Limb (tissue), 2 donors: ENCODE measurements at regions not wholly inside any gene's neighbourhood (a gene's known extent, or its start where the extent isn't known, plus 50 kb on each side); places are given as distances from the start of the nearest gene placed in this dataset.
A peak's percentile ranks its signal among the peaks of the same experiment; 100 is the strongest.

Experiments used
- DNase-seq, 2 donors: peaks; one replicate each; pipeline ENCODE4 v3.0.0-alpha.2; 2016; ENCODE audit errors: extremely low spot score in 2 of 2

DNA sequence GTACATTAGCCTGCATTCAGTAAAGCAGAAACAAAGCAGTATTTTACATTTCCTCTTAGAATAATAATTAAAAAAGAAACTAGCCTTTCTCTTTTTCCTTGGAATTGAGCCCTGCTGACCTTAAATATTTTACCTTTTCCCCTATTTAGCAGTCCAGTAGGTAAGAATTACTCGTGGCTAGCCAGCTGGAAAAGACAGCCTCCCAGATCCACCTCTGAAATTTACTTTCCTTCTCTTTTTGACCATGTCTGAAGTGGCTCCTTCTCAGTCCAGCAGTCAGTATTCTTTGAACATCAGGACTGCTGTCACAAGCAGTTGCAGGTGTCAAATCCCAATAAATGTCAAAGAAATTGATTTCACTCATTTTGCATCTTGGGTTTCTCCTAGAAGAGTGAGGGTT lies 311.5 kb upstream of the DCBLD2 start:
- no peak for DNase-seq

DNA sequence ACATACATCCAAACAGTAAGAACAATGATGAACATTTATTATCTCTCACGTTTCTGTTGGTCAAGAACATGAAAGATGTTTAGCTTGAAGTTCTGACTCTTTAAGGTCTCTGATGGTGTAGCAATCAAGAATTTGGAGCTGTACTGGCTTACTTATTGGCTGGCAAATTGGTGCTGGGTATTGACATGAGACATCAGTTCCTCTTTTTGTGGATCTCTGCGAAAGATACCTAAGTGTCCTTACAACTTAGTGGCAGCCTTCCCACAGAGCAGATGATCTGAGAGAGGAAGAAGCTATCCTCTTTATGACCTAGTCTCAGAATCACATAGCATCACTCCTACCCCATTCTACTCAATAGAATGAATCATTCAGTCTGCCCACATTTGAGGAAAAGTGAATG lies 309.8 kb upstream of the DCBLD2 start:
- DNase-seq, result no peak

DNA sequence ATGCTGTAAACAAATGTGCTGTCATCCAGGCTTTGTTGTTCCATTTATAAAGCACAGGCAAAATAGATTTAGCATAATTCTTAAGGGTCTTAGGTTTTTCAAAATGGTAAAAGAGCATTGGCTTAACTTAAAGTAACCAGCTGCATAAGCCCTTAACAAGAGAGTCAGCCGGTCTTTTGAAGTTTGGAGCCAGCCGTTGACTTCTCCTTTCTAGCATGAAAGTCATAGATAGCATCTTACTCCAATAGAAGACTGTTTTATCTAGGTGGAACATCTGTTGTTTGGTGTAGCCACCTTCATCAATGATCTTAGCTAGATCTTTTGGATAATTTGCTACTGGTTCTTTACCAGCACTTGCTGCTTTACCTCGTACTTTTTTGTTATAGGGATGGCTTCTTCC lies 297.5 kb upstream of the DCBLD2 start:
- DNase-seq, result no peak

DNA sequence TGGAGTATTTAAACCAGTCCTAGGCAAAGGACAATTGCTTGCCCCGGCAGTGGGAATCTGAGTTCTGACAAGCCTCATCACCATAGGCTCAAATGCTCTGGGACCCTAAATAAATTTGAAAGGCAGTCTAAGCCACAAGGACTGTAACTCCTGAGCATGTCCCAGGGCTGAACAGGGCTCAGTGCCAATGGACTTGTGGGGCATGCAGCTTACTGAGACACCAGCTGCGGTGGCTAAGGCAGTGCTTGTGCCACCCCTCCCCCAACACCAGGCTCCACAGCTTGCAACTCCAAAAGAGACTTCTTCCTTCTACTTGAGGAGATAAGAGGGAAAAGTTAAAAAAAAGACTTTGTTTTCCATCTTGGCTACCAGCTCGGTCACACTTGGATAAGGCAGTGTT lies 289.7 kb upstream of the DCBLD2 start:
- no peak for DNase-seq

DNA sequence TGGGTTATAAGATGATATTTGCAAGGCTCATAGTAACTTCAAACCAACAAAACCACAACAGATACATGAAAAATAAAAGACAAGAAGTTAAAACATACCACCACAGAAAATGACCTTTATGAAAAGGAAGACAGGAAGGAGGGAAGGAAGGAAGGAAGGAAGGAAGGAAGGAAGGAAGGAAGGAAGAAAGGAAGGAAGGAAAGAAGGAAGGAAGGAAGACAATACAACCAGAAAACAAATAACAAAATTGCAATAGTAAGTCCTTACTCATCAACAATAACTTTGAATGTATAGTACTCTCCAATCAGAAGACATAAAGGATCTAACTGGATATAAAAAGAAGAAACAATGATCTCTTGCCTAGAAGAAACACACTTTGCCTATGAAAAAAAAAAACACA lies 287.4 kb upstream of the DCBLD2 start:
- no peak for DNase-seq

DNA sequence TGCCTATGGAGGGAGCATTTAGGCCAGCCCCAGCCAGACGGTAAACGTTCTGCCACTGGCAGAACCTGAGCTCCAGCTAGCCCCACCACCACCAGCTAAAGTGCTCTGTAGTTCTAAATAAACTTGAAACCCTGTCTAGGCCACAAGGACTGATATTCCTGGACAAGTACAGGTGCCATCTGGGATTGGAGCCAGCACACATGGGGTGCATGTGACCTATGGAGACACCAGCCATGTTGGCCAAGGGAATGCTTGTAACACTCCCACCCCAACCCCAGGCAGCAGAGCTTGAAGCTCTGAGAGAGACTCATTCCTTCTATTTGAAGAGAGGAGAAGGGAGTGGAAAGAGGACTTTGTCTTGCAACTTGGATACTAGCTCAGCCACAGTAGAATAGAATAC lies 284.5 kb upstream of the DCBLD2 start:
- no peak for DNase-seq

DNA sequence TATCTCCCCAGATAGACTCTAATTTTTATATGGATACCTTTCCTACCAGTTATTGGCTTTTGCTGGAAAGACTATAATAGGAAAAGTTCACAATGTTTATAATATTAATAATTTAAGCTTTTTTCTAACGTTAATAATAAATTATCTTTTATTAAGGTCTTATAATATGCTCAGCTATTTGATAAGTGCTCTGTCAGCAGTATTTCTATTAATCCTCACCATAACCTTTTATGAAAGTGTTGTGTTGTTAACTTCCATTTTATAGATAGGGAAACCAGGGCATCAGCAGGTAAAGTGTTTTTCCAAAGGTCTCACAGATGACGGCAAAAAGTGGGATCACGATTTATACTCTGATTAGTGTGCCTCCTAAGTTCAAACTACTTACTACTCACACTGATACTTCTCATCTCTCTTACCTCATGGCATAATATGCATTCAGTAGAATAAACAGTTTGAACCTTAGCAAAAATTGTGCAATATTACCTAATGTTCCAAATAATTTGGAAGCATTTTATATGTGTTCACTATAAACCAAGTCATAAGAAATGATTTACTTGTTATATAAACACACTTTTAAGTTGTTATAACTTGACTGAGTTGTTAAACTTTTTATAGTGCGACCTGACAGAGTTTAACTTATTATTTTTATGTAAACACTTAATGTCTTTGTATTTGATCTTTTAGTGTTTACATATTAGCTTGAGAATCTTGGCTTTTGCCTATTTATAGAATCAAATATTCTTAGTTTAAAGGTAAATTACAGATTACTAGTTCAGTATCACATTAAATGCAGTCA lies 274.9 kb upstream of the DCBLD2 start:
- DNase-seq, result no peak

DNA sequence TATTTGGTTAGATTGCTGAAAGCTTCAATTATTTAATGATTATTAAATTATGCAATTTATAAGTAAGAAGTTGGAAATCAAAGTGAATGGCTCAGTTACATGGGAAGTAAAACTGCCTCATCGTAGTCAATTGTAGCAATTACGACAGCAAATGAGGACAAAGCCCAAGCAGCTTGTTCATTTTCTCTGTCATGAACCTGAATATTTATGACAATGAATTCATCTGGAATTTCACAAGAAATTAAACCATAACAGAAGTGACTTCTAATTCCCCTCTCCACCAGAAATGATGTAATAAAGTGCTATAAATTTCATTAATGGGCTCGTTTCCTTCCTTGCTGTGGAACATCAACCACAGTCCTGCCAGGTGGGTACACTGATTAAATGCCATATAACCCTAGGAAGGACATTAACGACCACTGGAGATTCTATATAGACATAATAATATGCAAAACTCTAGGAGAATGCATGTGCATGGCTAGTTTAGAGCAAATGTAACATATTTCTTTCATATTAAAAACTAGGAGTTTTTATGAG lies 273.8 kb upstream of the DCBLD2 start:
- DNase-seq, result no peak

DNA sequence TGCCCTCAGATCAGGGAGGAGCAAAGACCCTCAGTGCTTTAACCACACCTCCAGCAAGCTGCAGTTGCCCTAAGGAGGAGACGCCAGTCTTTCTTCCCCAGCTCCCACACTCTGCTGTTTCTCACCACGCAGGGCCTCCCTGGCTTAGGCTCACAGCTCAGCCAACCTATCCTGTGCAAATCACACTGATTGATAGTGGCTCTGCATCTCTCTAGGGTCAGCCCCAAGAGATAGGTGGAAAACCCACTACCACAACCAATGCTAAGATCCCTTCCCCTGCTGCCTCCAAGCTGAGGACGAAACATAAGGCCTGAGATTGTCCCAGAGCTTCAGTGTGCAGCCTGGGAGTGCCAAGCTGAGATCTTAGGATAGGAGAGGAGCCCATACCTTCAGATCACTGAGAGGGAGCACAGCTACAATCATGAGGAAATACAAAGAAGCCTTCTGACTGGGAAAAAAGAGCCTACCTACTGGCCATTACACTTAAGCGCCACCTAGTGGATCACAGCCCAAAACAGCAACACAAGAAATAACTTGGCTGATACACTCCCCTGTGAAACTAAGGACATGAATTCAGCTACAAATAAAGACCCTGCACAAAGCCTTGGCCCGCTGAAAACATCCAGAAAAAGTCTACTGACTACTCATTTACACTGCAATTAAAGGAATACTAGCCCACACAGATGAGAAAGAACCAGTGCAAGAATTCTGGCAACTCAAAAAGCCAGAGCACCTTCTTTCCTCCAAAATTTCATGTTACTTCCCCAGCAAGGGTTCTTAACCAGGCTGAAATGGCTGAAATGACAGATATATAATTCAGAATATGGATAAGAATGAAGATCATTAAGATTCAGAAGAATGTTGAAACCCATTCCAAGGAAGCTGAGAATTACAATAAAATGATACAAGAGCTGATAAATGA lies 271.5 kb upstream of the DCBLD2 start:
- DNase-seq, result peak; percentile 29 to 45

DNA sequence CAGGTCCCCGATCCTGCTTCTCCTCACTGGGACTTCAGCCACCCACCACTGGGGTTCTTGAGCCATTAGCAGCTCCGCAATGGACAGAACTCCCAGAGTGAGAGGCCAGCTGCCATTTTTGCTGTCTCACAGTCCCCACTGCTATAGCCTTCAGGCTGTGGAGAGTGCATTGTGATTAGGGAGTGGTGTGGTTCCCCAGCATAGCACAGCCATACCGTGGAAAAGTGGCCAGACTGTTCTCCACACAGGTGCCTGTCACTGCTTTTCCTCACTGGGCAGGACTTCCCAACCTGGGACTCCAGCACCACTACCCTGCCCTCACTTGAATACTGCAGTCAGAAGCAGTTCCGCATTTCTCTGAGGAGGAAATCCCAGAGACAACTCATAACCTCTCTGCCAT lies 270.3 kb upstream of the DCBLD2 start:
- DNase-seq, result no peak

DNA sequence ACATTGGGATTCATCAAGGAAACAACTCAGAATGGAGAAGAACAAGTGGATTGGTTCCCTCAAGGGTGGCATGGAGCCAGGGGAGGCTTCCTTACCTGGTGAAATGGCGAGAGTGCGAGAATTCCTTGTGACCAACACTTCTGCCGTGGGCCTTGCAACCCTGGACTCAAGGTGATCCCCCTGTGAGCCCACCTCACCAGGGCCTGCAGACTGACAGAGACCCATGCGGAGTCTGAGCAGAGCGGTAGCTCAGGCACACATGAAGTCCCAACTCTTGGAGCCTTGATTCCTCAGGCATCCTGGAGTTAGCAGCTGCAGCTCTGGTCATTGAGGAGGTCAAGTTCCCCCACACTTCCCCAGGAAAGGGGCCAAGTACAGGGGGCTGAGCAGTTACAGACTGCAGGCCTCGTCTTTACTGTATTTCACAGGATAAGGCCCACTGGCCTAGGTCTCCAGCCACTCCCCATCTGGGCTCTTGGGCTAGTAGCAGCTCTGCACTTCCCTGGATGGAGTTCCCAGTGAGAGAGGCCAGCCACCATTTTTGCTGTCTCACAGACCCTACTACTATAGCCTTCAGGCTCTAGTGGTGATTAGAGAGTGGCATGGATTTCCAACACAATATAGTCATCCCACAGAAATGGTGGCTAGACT lies 269.5 kb upstream of the DCBLD2 start:
- DNase-seq, result no peak

DNA sequence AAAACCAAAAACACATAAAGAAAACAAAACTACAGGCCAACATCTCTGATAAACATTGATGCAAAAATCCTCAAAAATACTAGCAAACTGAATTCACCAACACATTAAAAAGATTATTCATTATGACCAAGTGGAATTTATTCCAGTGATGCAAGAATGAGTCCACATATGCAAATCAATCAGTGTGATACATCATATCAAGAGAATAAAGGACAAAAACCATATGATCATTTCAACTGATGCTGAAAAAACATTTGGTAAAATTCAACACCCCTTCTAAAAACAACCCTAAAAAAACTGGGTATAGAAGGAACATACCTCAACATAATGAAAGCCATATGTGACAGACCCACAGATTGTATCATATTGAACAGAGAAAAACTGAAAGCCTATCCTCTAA lies 265.6 kb upstream of the DCBLD2 start:
- no peak for DNase-seq

DNA sequence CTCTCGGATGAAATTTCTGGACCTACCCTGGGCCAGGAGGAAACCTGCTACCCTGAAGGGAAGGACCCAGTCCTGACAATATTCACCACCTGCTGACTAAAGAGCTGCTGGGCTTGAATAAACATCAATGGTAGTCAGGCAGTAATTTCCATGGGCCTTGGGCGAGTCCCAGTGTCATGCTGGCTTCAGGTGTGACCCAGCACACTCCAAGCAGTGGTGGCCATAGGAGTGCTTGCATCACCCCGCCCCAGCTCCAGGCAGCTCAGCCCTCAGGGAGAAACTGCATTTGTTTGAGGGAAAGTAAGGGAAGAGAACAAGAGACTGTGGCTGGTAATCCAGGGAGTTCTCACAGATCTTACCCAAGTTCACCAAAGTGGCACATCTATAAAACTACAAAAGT lies 261.8 kb upstream of the DCBLD2 start:
- no peak for DNase-seq

DNA sequence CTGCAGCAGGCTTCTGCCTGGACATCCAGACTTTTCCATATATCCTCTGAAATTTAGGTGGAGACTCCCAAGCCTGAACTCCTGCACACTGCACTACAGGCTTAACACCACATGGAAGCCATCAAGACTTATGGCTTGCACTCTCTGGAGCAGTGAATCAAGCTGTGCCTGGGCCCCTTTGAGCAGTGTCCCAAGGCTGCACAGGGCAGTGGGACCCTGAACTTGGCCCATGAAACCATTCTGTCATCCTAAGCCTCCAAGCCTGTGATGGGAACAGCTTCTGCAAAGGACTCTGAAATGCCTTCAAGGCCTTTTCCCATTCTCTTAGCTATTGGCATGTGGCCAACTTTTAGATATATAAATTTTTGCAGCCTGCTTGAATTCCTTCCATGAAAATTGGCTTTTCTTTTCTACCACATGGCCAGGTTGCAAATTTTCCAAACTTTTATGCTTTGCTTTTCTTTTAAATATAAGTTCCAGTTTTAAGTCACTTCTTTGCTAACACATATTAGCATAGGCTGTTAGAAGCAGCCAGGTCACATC lies 257.8 kb upstream of the DCBLD2 start:
- DNase-seq, result no peak

DNA sequence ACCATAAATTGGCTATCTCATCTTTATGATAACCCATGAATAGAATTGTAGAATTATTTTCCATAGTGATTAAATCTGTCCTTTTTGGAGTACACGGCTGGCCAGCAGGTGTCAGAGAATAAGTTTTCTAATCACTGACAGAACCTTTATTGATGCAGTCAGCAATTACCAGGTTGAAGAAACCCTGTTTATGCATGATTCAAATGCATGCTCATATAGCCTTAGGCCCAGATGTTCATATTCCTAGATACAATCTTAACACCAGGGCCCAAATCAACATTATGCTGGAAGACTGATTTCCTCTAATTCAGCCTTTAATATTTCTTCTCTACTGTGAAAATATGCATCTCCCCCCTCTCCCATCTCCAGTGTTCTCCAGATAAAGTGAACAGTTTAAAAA lies 243.5 kb upstream of the DCBLD2 start:
- DNase-seq, result no peak

DNA sequence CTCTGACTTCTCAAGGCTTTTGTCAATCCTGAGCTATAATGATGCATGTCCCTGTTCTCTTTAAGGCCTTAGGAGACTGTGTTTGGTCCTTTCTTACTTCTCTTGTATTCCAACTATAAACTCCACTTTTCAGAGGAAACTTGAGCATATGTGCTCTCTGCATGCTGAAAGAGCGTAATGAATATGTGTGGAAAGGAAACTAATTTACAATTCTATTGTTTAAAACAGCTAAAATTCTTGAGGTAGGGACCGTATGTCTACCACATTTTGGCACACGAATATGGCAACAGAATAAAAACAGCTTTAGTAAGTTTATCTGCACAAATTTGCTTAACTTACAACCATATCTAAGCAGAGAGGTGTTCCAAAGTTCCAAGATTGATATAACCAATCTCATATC lies 242.0 kb upstream of the DCBLD2 start:
- no peak for DNase-seq

DNA sequence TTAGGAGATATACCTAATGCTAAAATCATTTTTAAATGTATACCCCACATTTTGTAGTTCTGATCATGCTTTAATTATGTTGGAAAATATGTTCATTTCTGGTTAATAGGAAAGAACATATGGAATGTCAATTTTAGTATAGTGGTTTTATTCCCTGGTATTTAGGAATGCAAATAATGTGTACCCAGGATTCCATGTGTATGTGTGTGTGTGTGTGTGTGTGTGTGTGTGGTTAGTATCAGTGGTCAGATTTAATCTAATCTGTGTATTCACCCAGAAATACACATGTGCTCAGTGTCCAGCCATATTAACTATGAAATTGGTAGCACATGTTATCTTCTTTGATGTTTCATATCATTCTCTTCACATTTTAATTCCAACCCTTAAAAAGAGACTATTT lies 233.5 kb upstream of the DCBLD2 start:
- DNase-seq, result no peak

DNA sequence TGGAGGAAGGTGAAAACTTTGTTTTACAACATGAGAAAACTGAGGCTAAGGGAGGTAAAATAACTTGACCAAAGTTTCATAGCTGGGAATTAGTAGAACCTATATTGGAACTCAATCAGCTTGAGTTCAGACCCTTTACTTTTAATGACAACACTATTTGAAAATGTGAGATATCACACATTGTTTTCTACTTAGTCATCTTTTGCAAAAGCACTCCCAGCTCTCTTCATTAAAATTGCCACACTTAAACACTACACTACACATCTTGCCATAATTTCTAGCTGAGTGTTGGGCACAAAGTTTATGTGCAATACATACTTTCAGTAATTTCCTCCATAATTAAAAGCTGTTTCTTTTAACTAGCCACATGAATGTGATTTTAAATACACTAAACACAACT lies 230.4 kb upstream of the DCBLD2 start:
- DNase-seq, result no peak

DNA sequence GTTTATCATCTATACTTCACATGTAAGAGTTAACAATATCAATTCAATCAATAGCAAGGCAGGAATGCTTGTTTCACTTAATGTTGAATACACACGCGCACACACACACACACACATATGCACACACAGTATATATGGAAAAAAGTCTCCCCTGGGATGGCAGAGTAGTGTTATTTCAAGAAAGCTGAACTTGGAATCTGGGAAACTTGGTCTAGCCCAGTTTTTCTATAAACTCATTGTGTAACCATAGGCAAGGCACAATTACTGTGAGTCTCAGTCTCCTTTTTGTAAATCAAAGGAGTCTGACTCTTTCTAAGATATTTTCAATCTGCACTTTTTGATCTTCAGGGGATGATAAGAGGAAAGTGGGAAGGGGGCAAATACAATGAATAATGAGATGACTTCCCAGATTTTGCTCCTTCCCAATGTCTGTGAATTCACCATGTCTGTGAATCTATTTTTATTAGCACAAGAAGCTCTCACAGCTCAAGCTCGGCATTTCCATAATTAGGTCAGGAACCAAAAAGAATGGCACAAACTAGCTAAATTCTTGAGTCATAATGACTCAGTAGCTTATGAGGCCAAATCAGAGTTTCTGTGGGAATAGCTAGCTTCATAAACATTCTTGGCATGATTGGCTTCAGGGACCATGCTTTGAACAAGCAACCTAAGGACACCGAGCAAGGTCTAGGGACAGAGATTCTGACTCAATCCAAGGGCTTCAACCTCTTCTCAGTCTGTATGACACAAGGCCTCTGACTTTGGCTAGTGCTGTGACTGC lies 227.4 kb upstream of the DCBLD2 start:
- no peak for DNase-seq

DNA sequence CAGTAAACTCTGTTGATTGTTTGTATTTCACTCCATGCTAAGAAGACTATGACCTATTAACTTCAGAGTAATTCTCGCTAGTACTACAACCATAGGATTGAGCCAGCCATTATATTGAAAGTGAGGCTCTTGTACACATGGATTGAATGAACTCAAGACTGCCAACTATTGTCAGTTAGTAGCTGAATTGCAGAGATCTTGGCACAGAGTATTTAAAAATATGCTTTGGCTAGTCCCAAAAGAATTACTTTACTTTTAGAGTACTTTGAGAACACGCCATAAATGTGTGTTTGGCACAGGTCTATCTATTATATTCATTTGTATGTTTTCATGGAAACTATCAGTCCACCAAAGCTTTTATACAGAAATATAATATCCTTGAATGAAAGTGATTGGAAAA lies 226.7 kb upstream of the DCBLD2 start:
- DNase-seq, result peak in 1 of 2 donors; percentile 32

DNA sequence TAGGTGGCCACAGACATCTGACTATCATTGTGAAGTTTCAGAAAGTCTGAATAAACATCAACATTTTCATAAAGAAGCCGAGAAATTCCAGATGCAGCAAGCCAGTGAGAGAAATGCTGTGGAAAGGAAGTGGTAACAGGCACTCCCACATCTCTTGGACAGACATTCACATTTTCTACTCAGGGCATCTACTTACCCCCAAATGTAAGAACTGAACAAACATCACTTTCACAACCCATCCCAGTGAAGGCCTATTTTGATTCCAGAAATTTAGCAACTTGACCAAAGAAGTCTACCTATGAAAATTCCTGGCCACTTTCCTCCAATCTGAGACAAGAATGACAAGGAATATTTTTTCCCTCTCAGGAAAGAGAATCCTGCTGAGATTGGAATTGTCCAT lies 224.8 kb upstream of the DCBLD2 start:
- DNase-seq, result no peak
